Chondrocyte (in vitro differentiated cells): ENCODE measurements at regions not wholly inside any gene's neighbourhood (a gene's known extent, or its start where the extent isn't known, plus 50 kb on each side); places are given as distances from the start of the nearest gene placed in this dataset.

ENCODE experiments used
- DNase-seq: peaks from one replicate; pipeline ENCODE4 v3.0.0; 2021; ENCODE audit warnings: mixed read lengths, low spot score
- H3K27ac Mint-ChIP-seq: one replicate; pipeline ENCODE4 v1.8.0; 2021; ENCODE audit warnings: mild to moderate bottlenecking, moderate library complexity, mixed read lengths; ENCODE audit not compliant: unreplicated experiment
- H3K27me3 Mint-ChIP-seq: 2 replicates; pipeline ENCODE4 v1.8.0; 2021; ENCODE audit warnings: low read depth, mixed read lengths
- H3K36me3 Mint-ChIP-seq: 2 replicates; pipeline ENCODE4 v1.8.0; 2021; ENCODE audit warnings: low read depth, mixed read lengths
- H3K4me1 Mint-ChIP-seq: 2 replicates; pipeline ENCODE4 v1.8.0; 2021; ENCODE audit warnings: low read depth, mild to moderate bottlenecking, mixed read lengths
- H3K4me3 Mint-ChIP-seq: one replicate; pipeline ENCODE4 v1.8.0; 2021; ENCODE audit warnings: mild to moderate bottlenecking, moderate library complexity, mixed read lengths; ENCODE audit not compliant: unreplicated experiment
- H3K9me3 Mint-ChIP-seq: 2 replicates; pipeline ENCODE4 v1.8.0; 2021; ENCODE audit warnings: low read depth, mixed read lengths
- CTCF ChIP-seq: fragments of 200-600 bp; sonication (generic); IDR thresholded peaks from 2 replicates; pipeline ENCODE4 v1.5.0; 2021; ENCODE audit warnings: antibody characterized with exemption, mild to moderate bottlenecking, moderate library complexity

DNA sequence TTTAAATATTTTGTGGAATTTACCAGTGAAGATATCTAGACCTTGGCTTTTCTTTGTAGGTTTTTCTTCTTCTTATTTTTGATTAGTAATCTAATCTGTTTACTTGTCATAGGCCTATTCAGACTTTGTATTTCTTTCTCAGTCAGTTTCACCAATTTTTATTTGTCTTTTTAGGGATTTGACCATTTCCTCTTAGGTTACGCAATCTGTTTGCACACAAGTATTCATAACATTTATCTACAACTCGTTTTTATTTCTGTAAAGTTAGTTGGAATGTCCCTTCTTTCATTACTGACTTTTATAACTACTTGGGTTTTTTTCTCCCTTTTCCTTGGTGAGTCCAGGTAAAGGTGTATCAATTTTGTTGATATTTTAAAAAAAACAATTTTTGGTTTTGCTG, 545.7 kb downstream of the AACS start:
- TF ChIP-seq CTCF, result no peak
- no peak for DNase-seq
- peaks cover 3% of the 10 kb centered on the region for H3K9me3 Mint-ChIP-seq
- H3K4me1 Mint-ChIP-seq, result no peaks in the 10 kb centered on the region
- H3K27ac Mint-ChIP-seq, result no peak overlapping the region
- peaks cover 2% of the 10 kb centered on the region for H3K27me3 Mint-ChIP-seq
- H3K4me3 Mint-ChIP-seq, result no peak overlapping the region
- H3K36me3 Mint-ChIP-seq, result no peaks in the 10 kb centered on the region

DNA sequence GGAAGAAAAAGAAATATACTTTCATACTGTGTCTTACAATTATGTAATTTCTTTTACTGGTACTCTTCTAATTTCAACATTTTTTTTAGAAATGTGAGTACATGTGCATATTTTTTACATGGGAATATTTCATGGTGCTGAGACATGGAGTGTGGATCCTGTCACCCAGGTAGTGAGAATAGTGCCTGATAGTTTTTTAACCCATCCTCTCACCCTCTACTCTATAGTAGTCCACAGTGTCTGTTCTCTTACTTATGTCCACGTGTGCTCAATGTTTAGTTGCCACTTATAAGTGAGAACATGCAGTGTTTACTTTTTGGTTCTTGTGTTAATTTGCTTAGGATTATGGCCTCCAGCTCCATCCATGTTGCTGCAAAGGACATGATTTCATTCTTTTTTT, 548.8 kb downstream of the AACS start:
- H3K4me1 Mint-ChIP-seq, result no peaks in the 10 kb centered on the region
- H3K4me3 Mint-ChIP-seq, result no peak overlapping the region
- H3K27ac Mint-ChIP-seq, result no peak overlapping the region
- H3K9me3 Mint-ChIP-seq, result peaks cover 11% of the 10 kb centered on the region
- no peak for TF ChIP-seq CTCF
- H3K27me3 Mint-ChIP-seq, result no peaks in the 10 kb centered on the region
- H3K36me3 Mint-ChIP-seq, result no peaks in the 10 kb centered on the region
- no peak for DNase-seq

DNA sequence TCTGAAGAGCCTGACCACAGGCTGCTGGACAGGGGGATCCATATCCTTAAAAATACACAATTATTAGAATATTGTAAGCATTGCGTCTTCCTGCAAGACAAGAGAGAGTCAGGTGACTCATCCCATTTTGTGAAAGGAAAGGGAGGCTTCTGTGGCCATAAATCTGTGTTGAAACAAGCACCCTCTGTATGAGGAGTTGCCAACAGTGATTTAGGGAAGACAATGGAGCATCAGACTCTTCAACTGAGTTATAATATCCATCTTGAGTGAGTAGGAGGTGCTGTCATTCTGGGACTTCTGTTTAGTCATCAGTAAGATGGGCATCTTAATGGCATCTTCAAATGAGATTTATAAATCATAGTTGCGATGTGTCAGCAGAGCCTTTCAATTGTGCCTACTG, 554.5 kb downstream of the AACS start:
- Mint-ChIP-seq H3K27ac (no peak overlapping the region), H3K9me3 (peaks cover 21% of the 10 kb centered on the region), H3K36me3 (no peaks in the 10 kb centered on the region), H3K27me3 (no peaks in the 10 kb centered on the region), H3K4me3 (no peak overlapping the region), H3K4me1 (no peaks in the 10 kb centered on the region)
- TF ChIP-seq CTCF, result no peak
- DNase-seq, result no peak

DNA sequence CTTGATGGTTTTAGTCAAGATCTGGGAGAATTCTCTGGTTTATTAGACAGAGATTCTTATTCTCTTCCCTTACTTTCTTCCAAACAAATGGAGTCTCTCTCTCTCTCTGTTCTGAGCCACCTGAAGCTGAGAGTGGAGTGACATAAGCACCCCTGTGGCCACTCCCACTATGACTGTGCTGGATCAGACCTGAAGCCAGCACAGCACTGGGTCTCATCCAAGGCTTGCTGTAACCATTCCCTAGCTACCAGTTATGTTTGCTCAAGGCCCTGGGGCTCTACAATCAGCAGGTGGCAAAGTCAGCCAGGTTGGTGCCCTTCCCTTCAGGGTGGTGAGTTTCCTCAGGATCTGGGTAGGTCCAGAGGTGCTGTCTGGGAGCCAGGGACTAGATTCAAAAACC, 568.5 kb downstream of the AACS start:
- H3K36me3 Mint-ChIP-seq, result no peaks in the 10 kb centered on the region
- no peak for DNase-seq
- H3K4me1 Mint-ChIP-seq, result no peaks in the 10 kb centered on the region
- no peak overlapping the region for H3K27ac Mint-ChIP-seq
- no peak for TF ChIP-seq CTCF
- no peak overlapping the region for H3K4me3 Mint-ChIP-seq
- no peaks in the 10 kb centered on the region for H3K27me3 Mint-ChIP-seq
- peaks cover 35% of the 10 kb centered on the region for H3K9me3 Mint-ChIP-seq

- no peak for TF ChIP-seq CTCF
- no peaks in the 10 kb centered on the region for H3K27me3 Mint-ChIP-seq
- H3K9me3 Mint-ChIP-seq, result peaks cover 25% of the 10 kb centered on the region
- no peak for DNase-seq
- no peaks in the 10 kb centered on the region for H3K4me1 Mint-ChIP-seq
- no peak overlapping the region for H3K27ac Mint-ChIP-seq
- H3K36me3 Mint-ChIP-seq, result no peaks in the 10 kb centered on the region
- H3K4me3 Mint-ChIP-seq, result no peak overlapping the region
These were observed 569.6 kb downstream of the AACS start for GRCh38 chr12:125634813-125635212.
